Mucosa of descending colon (tissue), 3 donors: ENCODE measurements at regions not wholly inside any gene's neighbourhood (a gene's known extent, or its start where the extent isn't known, plus 50 kb on each side); places are given as distances from the start of the nearest gene placed in this dataset.

Source experiments
- ATAC-seq: fragments of 200-7000 bp; cut with Tn5 transposase; one replicate; pipeline ENCODE4 v1.9.1; 2020; ENCODE audit warnings: mild to moderate bottlenecking, moderate library complexity
- DNase-seq, 3 donors: peaks; one replicate each; pipeline ENCODE4 v3.0.0-alpha.2; 2020
- H3K36me3 ChIP-seq: fragments of 200-600 bp; one replicate; pipeline ENCODE4 v1.8.0; 2021; ENCODE audit warnings: low read depth, mild to moderate bottlenecking
- H3K4me1 ChIP-seq: fragments of 200-600 bp; one replicate; pipeline ENCODE4 v1.8.0; 2021; ENCODE audit warnings: low read depth, mild to moderate bottlenecking
- H3K4me3 ChIP-seq: fragments of 200-600 bp; one replicate; pipeline ENCODE4 v1.8.0; 2021; ENCODE audit warnings: mild to moderate bottlenecking
- H3K9me3 ChIP-seq: fragments of 200-600 bp; one replicate; pipeline ENCODE4 v1.8.0; 2021; ENCODE audit warnings: mild to moderate bottlenecking
- intact Hi-C, 2 donors: fragments of 100-400 bp; cut with DNase I in 1 of 2; cut with micrococcal nuclease in 1 of 2; formaldehyde crosslinking; loops; one replicate each; pipeline versions ENCODE4 v1.11.0 to v1.11.1; 2022; cut with DNase I, micrococcal nuclease
- TF ChIP-seq, protein P1 (sequence below): fragments of 200-600 bp; IDR thresholded peaks from one replicate; pipeline ENCODE4 v1.8.0; 2022; ENCODE audit warnings: antibody characterized with exemption, mild to moderate bottlenecking
- donor health status: DM: no; HTN: no; CAD: no; lungs with moderate emphysema.
- donor health status: DM: no; HTN: no; CAD: no.
- donor health status: DM: no; HTN: yes; CAD: no.

GRCh38 chr2:65504201-65504600, 71.8 kb upstream of the SPRED2 start:
- DNase-seq, result no peak
- intact Hi-C loops, result no loop called here
- no peaks in the 10 kb centered on the region for H3K9me3 ChIP-seq
- no peaks in the 10 kb centered on the region for H3K36me3 ChIP-seq
- TF ChIP-seq, protein P1, sequence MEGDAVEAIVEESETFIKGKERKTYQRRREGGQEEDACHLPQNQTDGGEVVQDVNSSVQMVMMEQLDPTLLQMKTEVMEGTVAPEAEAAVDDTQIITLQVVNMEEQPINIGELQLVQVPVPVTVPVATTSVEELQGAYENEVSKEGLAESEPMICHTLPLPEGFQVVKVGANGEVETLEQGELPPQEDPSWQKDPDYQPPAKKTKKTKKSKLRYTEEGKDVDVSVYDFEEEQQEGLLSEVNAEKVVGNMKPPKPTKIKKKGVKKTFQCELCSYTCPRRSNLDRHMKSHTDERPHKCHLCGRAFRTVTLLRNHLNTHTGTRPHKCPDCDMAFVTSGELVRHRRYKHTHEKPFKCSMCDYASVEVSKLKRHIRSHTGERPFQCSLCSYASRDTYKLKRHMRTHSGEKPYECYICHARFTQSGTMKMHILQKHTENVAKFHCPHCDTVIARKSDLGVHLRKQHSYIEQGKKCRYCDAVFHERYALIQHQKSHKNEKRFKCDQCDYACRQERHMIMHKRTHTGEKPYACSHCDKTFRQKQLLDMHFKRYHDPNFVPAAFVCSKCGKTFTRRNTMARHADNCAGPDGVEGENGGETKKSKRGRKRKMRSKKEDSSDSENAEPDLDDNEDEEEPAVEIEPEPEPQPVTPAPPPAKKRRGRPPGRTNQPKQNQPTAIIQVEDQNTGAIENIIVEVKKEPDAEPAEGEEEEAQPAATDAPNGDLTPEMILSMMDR, result no peak
- no peaks in the 10 kb centered on the region for H3K4me1 ChIP-seq
- no peak for ATAC-seq
- no peak overlapping the region for H3K4me3 ChIP-seq

DNA sequence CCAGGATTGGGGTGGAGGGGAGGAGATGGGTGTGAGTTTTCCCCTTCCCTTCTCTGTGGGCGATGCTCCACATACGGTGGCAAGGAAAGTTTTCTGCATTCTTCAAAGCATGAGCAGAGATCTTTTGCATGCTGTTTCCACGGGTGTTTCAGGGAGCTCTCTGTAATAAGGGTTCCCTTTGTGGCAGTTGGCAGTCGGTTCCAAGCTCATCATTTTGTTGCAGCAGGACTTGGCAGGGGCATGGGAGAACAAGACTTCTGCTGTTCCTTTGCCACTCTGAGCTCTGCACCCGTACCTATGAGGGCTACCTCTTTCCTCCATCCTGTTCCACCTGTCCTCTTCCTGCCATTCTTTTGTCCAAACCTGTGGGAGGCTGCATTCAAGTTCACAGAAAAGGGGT, 71.3 kb upstream of the SPRED2 start:
- no peak for ATAC-seq
- H3K4me1 ChIP-seq, result no peaks in the 10 kb centered on the region
- no peak for DNase-seq
- intact Hi-C loops, result no loop called here
- H3K9me3 ChIP-seq, result no peaks in the 10 kb centered on the region
- no peaks in the 10 kb centered on the region for H3K36me3 ChIP-seq
- TF ChIP-seq, protein P1, result no peak
- H3K4me3 ChIP-seq, result no peak overlapping the region

DNA sequence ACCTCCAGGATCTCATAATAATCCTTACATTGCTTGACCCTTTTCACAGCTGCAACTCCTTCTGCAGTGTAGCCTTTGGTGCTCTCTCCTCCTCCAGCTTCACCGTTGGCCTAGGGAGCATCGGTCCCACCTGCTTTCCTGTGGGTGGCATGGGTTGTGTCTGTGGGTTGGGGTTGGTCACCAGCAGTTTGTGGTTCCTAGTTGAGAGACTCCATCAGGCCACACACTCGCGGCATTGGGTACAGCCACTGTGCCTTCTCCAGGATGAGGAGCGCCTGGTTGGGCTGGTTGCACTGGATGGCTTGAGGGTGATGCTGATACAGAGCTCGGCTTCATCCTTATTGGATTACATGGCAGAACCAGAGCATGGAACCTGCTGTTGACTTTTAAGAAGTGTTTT, 69.4 kb upstream of the SPRED2 start:
- ATAC-seq, result no peak

DNA sequence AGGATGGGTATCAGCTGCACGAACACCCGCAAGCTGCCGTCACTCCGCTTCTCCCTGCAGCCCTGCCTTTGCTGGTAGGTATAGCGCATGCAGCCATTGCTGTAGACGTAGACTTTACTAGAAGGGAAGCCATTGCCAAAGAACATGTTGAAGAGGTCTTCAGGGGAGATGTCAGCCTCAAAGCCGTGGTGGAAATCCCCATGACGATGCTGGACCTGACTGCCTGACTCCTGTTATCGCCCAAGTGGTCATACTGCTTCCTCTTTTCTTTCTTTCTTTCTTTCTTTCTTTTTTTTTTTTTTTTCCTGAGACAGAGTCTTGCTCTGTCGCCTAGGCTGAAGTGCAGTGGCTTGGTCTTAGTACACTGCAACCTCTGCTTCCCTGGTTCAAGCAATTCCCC, 68.7 kb upstream of the SPRED2 start:
- no peaks in the 10 kb centered on the region for H3K9me3 ChIP-seq
- ATAC-seq, result no peak
- H3K4me3 ChIP-seq, result no peak overlapping the region

More for the DNA sequence above, 69.4 kb upstream of the SPRED2 start:
- TF ChIP-seq, protein P1, result no peak
- no peaks in the 10 kb centered on the region for H3K4me1 ChIP-seq
- intact Hi-C loops, result no loop called here
- no peak overlapping the region for H3K4me3 ChIP-seq
- no peaks in the 10 kb centered on the region for H3K9me3 ChIP-seq
- DNase-seq, result no peak
- H3K36me3 ChIP-seq, result no peaks in the 10 kb centered on the region

GRCh38 chr2:65500310-65501040, 68.1 kb upstream of the SPRED2 start:
- ATAC-seq, result no peak

More for the DNA sequence above, 68.7 kb upstream of the SPRED2 start:
- DNase-seq, result no peak
- H3K4me1 ChIP-seq, result no peaks in the 10 kb centered on the region
- intact Hi-C loops, result no loop called here
- no peaks in the 10 kb centered on the region for H3K36me3 ChIP-seq
- TF ChIP-seq, protein P1, result no peak

More at GRCh38 chr2:65500310-65501040, 68.1 kb upstream of the SPRED2 start:
- H3K36me3 ChIP-seq, result no peaks in the 10 kb centered on the region
- intact Hi-C loops, result no loop called here
- TF ChIP-seq, protein P1, result no peak
- H3K4me1 ChIP-seq, result no peaks in the 10 kb centered on the region
- no peak overlapping the region for H3K4me3 ChIP-seq
- H3K9me3 ChIP-seq, result no peaks in the 10 kb centered on the region
- no peak for DNase-seq
